ENCODE measurements at regions not wholly inside any gene's neighbourhood (a gene's known extent, or its start where the extent isn't known, plus 50 kb on each side); places are given as distances from the start of the nearest gene placed in this dataset.

- TF ChIP-seq EZH2phosphoT487 (IDR thresholded peaks at IDR 0.05; ENCODE audit: borderline replicate concordance): no peak
- no peak for TF ChIP-seq CTCF (conservative IDR thresholded peaks at IDR 0.05; ENCODE audit: low read length)
Measured at GRCh38 chr4:33064238-33064637, 2344.1 kb downstream of the PCDH7 start.

All from Loucy (cell line).